IMR-90 (cell line): ENCODE measurements at regions not wholly inside any gene's neighbourhood (a gene's known extent, or its start where the extent isn't known, plus 50 kb on each side); places are given as distances from the start of the nearest gene placed in this dataset.

Source experiments
- CEBPB ChIP-seq: IDR thresholded peaks from 2 replicates; pipeline ENCODE4 v1.6.1; 2012; ENCODE audit warnings: low read depth, low read length, improper control_type of control experiment
- CHD1 ChIP-seq: IDR thresholded peaks from 2 replicates; pipeline ENCODE4 v1.6.1; 2012; ENCODE audit warnings: low read depth, low read length, improper control_type of control experiment
- CTCF ChIP-seq: conservative IDR thresholded peaks from 2 replicates; pipeline ENCODE4 v1.5.1; 2012; ENCODE audit warnings: mild to moderate bottlenecking, low read depth, low read length, improper control_type of control experiment
- MXI1 ChIP-seq: IDR thresholded peaks from 2 replicates; pipeline ENCODE4 v1.6.1; 2012; ENCODE audit warnings: low read depth, mild to moderate bottlenecking, low read length, moderate library complexity, borderline replicate concordance
- RAD21 ChIP-seq: IDR thresholded peaks from 2 replicates; pipeline ENCODE4 v1.6.1; 2012; ENCODE audit warnings: low read length, improper control_type of control experiment
- RFX5 ChIP-seq: IDR thresholded peaks from 2 replicates; pipeline ENCODE4 v1.8.0; 2012; ENCODE audit warnings: low read depth, mild to moderate bottlenecking, low read length, moderate library complexity
- SMC3 ChIP-seq: fragments of 150-350 bp; IDR thresholded peaks from 2 replicates; pipeline ENCODE4 v1.6.1; 2016; ENCODE audit warnings: low read depth, mild to moderate bottlenecking, antibody characterized with exemption, low read length, moderate library complexity
- TF ChIP-seq, protein P1 (sequence below): fragments of 150-350 bp; IDR thresholded peaks from 2 replicates; pipeline ENCODE4 v1.6.1; 2017; ENCODE audit warnings: mild to moderate bottlenecking, antibody characterized with exemption, low read length, low read depth

- no peak for TF ChIP-seq RAD21
- no peak for TF ChIP-seq CHD1
- TF ChIP-seq CTCF = no peak
- TF ChIP-seq RFX5 = no peak
- no peak for TF ChIP-seq MXI1
- TF ChIP-seq SMC3 = no peak
- no peak for TF ChIP-seq CEBPB
- TF ChIP-seq, protein P1, sequence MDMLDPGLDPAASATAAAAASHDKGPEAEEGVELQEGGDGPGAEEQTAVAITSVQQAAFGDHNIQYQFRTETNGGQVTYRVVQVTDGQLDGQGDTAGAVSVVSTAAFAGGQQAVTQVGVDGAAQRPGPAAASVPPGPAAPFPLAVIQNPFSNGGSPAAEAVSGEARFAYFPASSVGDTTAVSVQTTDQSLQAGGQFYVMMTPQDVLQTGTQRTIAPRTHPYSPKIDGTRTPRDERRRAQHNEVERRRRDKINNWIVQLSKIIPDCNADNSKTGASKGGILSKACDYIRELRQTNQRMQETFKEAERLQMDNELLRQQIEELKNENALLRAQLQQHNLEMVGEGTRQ = no peak
These were observed 78.8 kb upstream of the CNTN3 start for GRCh38 chr3:74693251-74693650.
